T-helper 1 cell treated with Interleukin-12 subunit alpha and Interleukin-12 subunit beta and Interleukin-4 antibody, amounts not matched to agents 30 ng/mL and 1 ng/mL, for 36 hours (primary cell): ENCODE measurements at regions not wholly inside any gene's neighbourhood (a gene's known extent, or its start where the extent isn't known, plus 50 kb on each side); places are given as distances from the start of the nearest gene placed in this dataset.
"Not testable (repeated sequence)": the region's sequence is repeated elsewhere in the genome, so short reads cannot be mapped to it uniquely, and the experiment has no call there.

Experiments
- intact Hi-C: fragments of 100-400 bp; cut with micrococcal nuclease; formaldehyde crosslinking; loops from one replicate; pipeline ENCODE4 v1.15.1; 2024

DNA sequence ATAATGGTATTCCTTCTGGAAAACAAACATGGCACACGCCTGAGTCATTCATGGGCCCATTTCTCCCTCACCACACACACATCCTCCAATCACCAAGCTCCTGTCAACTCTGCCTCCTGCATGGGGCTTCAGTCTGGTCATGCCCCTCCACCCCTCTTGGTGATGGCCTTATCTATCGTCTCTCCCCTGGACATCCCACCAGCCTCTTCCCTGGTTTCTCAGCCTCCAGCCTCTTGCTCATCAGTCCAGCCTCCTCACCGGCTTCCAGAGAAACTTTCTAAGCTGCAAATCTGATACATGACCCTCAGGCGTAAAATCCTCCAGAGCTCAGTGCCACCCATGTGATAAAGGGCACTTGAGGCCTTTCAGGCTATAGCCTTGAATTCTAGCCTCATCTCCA is 243.9 kb downstream of the FOXD2 start:
- intact Hi-C loops, result no loop called here

DNA sequence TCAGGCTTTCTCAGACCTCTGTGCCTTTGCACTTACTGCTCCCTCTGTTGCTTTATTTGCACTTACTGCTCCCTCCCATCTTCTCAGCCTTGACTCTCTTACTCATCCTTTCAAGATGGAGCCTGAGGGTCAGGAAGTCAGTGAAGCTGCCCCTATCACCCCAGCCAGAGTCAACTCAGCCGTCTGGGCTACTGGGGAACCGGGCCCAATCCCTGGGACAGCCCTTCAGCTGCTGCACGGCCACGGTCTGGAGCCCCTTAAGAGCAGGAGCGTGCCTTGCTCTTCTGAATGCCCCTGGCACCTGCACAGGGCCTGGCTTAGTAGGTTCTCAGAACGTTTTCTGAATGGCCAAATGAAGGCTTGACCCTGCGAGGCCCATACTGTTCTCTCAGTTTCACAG is 244.4 kb downstream of the FOXD2 start:
- intact Hi-C loops, result no loop called here

DNA sequence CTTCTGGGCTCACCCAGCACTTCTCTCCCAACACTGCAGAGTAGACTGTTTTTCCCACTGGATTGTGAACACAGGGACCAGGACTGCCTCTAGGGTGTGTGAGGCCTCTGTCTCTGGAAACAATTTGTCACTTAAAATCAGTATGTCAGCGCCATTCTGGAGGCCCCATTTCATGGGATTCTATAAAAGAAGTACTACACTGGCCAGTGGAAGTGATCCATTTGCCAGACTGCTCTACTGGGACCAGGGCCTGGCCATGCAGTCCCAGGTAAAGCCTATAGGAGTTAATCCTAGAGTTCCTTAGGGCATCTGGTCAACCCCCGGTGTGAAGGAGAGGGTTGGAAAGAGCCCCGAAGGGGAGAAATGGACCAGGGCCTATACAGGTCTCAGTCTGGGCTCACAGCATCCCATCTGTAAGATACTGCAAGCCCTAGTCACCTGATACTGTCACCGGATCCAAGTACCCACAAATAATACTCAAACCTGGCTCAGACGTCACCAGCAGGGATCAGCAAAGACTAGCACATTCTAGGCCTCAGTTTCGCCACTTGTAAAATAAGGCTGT is 245.0 kb downstream of the FOXD2 start:
- intact Hi-C loops, result no loop called here

DNA sequence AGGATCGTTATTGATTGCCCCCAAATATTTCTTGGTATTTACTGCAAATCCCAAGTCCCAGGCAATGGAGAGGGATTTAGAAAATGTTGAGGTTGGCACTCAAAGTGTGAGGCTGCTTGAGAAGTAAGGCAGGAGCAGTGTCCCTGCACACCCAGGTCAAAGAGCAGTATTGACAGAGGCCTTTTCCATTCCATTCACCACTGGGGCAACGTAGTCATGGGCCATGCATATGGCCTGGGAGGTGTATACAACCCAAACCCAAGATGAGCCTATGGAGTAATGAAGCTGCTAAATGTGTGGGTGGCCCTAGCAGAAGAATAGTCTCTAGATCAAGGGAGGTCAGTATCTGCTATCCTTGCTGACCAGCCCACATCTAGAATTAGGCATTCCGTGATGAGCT is 245.6 kb downstream of the FOXD2 start:
- intact Hi-C loops, result no loop called here

DNA sequence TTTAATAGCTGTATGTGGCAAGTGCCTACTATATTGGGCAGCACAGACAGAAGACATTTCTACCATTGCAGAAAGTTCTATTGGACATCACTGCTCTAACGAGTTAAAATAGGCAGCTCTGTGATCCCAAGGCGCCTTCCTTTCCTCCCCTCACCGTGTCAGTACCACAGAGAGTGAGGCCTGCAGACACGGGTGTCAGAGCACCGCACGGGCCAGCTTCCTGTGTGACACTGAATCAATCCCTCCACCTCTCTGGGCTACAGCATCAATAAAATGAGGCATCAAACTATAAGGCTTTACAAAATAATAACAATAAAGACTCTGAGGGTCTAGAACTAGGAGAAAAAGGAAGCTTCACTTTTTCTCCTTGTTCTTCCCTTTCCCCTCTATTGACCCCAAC is 246.7 kb downstream of the FOXD2 start:
- intact Hi-C loops, result no loop called here

DNA sequence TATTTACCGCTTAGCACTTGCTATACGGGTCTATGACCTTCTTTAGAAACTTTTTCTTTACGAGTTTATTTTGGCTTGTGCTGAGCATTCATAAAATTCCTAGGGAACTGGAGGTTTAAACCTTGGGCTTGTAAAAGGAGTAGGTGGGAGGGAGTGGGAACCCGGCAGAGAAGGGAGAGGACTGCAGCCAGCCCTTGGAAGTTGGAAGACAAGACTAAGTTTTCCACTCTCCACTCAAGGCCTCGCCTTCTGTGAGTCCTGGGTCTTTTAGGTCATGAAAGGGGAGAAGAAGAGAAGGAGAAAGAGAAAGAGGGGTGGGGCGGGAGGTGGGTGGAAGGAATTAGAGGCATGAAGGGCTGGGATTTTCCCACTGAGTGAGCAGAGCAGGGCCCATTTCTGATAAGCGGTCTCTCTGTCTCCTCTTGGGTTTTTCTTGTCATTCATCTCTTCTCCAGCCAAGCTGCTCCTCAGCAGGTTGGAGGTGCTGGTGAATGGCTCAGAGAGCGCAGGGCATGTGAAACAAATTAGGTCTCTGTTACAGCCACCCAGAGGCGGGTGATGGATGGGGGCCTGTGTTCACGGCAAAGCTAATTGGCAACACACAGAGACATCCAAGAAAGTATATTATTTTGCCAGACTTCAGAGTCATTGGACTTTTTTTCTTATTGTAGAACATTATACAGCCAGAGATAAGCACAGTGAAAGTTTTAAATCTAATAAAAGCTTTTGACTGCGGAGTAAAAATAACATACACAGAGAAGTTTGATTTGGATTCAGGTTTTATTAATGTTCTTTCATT is 247.3 kb downstream of the FOXD2 start:
- intact Hi-C loops, result no loop called here

DNA sequence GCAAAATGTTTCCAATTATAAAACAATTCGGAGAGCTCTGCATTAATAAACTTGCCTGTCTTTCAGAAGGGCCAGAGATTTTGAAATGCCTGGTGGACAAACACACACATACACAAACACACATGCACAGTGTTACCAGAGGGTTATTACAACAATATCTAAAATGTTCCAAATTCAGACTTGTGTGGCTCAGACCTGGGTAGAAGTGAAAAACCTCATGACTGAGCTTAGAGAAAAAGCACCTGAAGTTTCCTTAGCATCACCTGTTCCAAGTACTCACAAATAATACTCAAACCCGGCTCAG is 247.9 kb downstream of the FOXD2 start:
- intact Hi-C loops, result no loop called here

DNA sequence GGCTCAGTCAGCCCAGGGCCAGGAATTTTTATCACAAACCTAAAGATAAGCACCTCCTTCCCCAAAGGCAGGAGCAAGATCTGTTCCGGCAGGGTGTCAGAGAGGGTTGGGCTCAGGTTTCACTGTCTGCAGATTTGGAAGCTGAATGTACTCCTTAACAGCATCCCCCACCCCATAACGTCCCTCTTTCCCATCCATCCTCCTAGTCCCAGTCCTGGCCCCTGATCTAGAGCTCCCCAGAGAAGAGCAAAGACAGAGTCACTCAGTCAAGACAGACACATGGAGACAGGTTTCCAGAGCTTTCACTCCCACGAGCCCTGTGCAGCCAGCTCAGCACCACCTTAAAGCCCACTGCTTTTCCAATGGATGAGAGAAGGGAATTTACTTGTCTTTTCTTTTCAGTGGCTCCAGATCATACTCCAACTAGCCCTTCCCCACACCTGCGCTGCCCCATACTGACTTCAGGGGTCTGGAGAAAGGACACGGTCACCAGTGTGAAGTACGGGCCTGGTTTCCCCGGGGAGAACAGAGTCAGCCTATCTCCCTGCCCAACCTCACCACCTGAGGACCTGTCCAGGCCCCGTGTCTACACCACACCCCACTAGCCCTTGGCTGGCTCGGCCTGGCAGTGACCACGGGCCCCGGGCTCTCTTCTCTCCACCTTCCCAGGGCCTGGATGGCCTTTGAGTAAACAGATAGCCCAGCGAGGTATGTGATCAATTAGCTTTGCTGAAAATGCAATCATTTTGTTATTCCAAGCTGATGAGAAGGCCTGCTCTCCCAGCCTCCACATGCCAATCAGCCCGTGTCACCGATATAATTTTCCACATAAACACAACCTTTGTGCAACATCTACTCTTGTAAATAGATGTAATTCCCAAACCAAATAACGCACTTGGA is 249.1 kb downstream of the FOXD2 start:
- intact Hi-C loops, result no loop called here

DNA sequence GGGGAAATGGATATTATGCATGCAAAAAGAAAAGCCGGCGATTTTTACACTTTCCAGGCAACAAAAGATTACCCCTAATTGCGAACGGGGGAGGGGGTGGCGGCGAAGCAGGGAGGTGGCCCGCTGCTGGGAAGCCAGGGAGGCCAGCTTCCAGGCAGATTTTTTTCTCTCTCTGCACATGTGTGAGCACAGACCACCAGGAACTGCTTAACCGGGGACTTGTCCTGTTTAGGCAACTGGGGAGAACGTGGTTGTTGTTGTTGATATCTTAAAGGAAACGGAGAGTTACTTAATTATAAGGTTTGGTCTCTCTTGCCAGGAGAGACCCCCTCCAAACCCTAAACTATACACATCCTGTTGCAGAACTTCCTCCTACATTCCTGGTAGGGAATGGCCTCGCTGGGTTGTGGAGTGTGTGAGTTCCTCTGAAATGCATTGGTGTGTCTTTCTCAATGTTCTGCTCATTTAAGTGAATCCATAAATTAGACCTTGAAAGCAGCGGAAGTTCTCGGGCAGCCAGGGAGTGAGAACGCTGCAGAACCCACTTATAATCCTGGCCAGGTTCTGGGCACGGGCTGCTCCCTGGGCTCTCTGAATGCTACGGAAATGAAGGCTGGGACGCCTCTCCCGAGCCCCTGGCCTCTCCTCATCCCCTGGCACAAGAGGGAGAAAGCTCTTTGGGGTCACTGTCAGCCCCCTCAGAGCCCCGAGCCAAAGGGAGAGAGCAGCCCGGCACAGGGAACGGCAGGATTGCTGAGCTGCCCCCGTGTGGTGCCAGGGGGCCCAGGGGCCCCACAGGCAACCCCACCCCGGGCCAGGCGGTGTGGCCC is 250.0 kb downstream of the FOXD2 start:
- intact Hi-C loops, result no loop called here

DNA sequence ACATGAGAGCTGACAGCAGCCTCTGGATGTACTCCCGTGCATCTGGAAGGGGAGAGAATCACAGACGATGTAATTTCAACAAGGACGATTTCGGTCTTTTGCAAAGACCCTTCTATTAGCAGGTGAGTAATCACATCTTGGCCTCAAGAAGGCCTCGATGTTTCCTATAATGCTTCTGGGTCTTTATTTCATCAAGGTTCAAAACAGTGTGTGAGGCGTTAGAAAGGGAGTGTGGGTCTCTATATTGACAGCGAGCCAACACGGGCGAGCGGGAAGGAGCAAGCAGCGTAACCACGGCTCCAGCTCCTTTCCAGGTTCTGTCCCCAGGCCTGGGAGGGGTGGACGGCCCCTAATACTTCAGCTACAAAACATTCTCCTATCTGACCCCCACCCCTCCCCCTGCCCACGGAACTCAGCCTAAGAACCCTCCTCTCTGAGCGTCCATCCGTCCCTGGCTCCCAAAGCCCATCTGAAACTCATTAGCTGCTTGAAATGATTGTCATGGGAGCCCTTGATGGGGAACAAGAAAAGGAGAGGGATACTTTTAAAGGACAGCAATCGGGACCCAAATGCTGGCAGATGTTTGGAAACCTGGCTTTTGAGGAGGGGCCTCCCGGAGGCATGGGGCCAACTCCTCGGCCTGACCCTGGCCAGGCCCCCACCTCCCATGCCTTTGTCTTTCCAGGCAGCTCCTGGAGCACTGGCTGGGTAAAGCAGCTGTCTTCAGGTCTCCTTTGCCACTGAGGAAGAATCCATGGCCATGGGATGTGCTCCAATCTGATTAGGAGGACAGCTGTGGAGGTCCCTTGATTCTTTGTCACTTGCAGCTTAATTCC is 250.8 kb downstream of the FOXD2 start:
- intact Hi-C loops, result no loop called here

DNA sequence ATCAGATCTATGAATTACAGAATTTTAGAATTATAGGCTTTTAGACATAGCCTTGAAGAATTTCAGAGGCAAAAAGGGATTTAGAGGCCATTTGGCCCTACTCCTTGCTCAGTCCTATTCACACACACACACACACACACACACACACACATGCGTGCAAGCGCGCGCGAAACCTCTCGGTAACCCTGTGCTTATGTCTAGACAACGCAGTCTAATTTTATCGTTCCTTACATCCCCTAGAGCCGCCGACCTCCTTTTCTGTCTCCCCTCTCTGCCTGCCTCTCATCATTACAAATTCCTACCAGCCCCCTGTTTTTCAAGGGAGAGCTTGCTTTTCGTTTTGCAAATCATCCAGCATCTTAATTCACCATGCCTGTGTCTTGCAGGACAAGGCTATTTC is 252.1 kb downstream of the FOXD2 start:
- intact Hi-C loops, result no loop called here

DNA sequence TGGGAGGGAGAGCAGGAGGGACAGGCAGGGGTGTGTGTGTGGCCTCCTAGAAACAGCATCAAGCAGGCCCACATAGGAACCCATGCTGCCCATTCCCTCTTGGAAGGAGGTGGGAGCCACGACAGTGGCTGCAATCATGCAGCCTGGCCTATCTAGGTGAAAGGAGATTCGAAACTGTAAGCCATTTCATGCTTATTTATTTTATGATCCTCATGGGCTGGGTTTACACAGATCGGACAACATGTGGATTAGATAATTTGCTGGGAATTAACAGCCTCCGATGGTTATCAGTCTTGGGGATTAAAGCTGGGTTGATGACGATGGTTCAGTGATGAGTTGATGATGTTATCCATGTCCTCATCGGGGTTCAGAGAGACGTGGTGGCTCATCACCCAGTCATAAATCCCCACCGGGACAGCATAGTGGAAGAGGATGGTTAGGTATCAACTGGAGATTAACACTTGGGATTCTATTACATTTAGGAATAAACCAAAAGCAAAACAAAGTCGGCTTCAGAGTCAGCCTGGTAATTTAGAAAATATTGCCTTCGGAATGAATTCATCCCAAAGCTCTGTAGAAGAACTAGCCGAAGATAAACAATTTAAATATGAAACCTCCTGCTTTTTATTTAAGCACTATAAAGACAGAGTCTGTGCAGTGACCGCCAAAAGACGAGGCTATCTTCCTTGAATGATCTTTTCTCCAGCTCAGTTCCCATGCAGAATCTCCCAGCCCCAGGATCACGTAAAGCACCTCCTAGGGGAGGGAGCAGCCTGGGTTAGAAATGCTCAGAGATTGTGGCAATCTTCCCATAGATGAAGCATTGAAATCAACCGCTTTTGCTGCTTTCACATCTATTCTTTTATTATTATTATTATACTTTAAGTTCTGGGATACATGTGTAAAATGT is 252.8 kb downstream of the FOXD2 start:
- intact Hi-C loops, result no loop called here

DNA sequence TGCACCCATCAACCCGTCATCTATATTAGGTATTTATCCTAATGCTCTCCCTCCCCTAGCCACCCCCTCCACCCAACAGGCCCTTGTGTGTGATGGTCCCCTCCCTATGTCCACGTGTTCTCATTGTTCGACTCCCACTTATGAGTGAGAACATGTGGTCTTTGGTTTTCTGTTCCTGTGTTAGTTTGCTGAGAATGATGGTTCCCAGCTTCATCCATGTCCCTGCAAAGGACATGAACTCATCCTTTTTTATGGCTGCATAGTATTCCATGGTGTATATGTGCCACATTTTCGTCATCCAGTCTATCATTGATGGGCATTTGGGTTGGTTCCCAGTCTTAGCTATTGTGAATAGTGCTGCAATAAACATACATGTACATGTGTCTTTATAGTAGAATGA is 253.4 kb downstream of the FOXD2 start:
- intact Hi-C loops, result not testable (repeated sequence)

DNA sequence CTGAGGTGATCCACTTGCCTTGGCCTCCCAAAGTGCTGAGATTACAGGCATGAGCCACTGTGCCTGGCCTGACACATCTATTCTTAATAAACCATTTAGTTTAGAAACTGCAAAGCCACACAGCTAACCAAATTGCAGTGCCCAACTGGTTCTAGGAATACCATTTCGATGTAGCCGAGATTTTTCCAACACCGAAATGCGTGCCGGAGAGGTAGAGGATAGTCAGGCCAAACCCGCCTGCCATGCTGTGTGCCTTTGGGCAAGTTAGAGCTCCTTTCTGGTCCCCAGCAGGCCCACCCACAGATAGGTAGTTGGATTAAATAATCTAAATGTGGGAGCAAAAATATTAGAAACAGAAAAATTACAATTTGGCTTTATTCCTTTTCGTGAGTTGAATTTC is 254.4 kb downstream of the FOXD2 start:
- intact Hi-C loops, result no loop called here

DNA sequence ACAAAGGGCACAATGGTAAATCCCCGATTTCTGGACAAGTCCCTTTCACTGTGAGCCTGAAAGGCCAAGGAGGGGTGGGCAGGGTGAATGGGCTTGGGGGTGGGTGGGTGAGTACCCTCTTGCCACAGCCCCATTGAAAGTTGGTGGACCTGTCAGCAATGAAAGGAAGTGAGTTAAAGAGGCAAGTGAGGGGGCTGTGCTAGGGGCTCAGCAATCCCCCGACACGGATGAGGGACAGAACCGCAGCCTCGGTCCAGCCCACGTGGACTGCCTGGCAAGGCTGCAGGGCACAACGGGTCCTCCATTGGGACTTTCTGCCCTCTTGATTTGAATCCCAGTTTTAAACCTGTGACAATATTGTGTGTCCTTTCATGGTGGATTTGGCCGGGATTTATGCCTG is 255.3 kb downstream of the FOXD2 start:
- intact Hi-C loops, result no loop called here

DNA sequence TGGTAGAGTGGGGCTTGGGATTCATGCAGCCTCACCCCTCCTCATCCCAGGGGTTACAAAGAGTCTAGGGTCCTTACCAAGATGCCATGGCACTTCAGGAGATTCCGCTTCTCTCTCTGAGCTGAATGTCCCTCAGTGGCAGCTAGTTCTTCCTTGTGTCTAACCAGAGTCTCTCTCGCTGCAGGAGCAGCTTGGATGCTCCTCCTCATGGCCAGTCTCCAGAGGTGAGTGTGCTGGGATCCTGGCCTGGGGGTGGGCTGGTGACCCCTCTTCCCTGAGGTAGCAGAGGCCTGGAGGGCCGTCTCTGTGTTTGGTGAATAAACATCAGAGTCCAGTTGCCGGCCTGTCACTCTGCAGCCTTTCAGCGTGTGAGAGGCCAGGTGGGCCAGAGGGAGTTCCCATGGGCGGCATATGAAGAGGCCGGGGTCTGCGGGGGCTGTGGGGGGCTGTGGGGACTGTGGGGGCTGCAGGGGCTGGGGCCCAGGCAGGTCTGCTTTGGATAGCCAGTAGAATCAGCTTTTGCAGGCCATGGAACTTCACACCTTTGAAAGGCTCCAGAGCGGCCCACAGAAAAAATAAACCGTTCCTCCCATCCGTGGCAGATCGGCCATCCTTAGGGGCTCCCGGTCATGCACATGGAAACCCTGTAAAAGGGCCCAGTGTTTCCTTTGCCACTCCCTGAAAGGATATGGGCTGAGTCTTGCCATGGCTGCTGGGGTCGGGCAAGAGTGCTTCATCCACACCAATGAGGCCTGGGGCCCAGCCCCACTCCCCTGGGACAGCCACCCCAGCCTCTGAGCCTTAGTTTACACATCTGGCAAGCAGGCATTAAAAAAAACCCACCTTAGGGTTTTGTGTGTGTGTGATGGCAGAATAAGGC is 256.4 kb downstream of the FOXD2 start:
- intact Hi-C loops, result no loop called here

DNA sequence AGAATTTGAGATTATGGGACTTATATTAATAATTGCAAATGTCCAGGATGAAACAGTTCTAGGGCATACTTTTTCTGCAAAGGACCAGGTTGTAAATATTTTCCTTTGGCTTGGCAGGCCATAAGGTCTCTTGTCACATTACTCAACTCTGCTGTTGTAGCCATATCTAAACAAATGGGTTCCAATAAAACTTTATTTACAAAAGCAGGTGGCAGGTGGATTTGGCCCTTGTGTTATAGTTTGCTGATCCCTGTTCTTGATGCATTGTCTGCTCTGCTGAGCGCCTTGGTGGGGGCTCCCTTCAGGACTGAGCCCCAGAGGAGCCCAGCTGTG is 258.5 kb downstream of the FOXD2 start:
- intact Hi-C loops, result no loop called here

DNA sequence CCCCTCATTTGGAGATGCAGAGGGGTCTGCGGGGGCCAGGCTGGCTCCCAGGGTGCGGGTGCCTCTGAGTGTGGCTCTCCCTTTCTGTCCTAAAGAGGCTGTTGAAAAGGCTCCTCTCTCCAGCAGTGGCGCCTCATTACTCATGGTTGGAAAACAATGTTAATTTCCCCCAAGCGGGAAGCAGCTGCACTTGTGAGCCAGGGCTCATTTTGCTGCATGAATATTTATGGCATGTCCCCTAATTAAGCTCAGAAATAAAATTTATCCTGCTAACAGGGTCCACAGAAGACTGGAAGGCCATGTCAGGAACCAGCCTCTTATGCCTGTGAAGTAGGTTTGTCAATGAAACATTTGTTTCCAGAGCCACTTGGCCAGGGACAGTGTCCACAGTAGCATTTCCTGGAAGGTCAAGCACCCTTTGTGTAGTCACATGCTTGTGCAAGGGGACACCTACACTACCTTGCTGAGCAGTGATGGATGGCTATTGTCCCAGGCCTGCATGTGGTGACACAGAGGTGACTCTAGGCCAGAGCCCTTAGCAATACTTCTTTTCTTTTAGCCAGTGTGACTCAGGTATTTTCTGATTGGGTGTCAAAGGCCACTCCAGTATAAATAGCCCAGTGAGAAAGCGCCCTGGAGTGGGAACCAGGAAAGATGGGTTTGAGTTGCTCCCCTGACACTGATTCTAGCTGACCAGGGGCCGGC is 259.0 kb downstream of the FOXD2 start:
- intact Hi-C loops, result no loop called here
